ENCODE measurements at regions not wholly inside any gene's neighbourhood (a gene's known extent, or its start where the extent isn't known, plus 50 kb on each side); places are given as distances from the start of the nearest gene placed in this dataset.
"Not testable (repeated sequence)": the region's sequence is repeated elsewhere in the genome, so short reads cannot be mapped to it uniquely, and the experiment has no call there.

- no peak for DNase-seq
Measured at GRCh38 chr2:11075221-11075620, 80.0 kb upstream of the SLC66A3 start.

GRCh38 chr2:11077411-11077810, 77.9 kb upstream of the SLC66A3 start:
- DNase-seq: no peak

GRCh38 chr2:11079136-11079824, 76.0 kb upstream of the SLC66A3 start:
- peak; percentile 19 for DNase-seq

- no peak for DNase-seq
Measured at GRCh38 chr2:11080253-11081115, 74.8 kb upstream of the SLC66A3 start.

- no peak for DNase-seq
Measured at GRCh38 chr2:11082880-11083279, 72.4 kb upstream of the SLC66A3 start.

GRCh38 chr2:11088821-11089220, 66.4 kb upstream of the SLC66A3 start:
- not testable (repeated sequence) for DNase-seq

GRCh38 chr2:11090187-11090586, 65.1 kb upstream of the SLC66A3 start:
- no peak for DNase-seq

GRCh38 chr2:11092701-11093335, 62.4 kb upstream of the SLC66A3 start:
- no peak for DNase-seq

GRCh38 chr2:11093467-11093866, 61.8 kb upstream of the SLC66A3 start:
- no peak for DNase-seq

GRCh38 chr2:11094021-11094810, 61.1 kb upstream of the SLC66A3 start:
- DNase-seq: no peak

GRCh38 chr2:11096591-11096990, 58.7 kb upstream of the SLC66A3 start:
- no peak for DNase-seq

- DNase-seq: no peak
Measured at GRCh38 chr2:11097038-11097720, 58.1 kb upstream of the SLC66A3 start.

GRCh38 chr2:11097854-11098387, 57.3 kb upstream of the SLC66A3 start:
- peak; percentile 31 for DNase-seq

- no peak for DNase-seq
Measured at GRCh38 chr2:11099122-11100065, 55.9 kb upstream of the SLC66A3 start.

- DNase-seq: no peak
Measured at GRCh38 chr2:11100130-11100529, 55.1 kb upstream of the SLC66A3 start.

- DNase-seq: no peak
Measured at GRCh38 chr2:11100976-11101375, 54.3 kb upstream of the SLC66A3 start.

- DNase-seq: no peak
Measured at GRCh38 chr2:11101430-11101829, 53.8 kb upstream of the SLC66A3 start.

GRCh38 chr2:11102466-11102865, 52.8 kb upstream of the SLC66A3 start:
- DNase-seq: no peak

- DNase-seq: no peak
Measured at GRCh38 chr2:11102956-11103860, 52.1 kb upstream of the SLC66A3 start.
